H1 (cell line): ENCODE measurements at regions not wholly inside any gene's neighbourhood (a gene's known extent, or its start where the extent isn't known, plus 50 kb on each side); places are given as distances from the start of the nearest gene placed in this dataset.

ENCODE experiments used
- CHD7 ChIP-seq: fragments of 300-600 bp; sonication (generic); IDR thresholded peaks from 2 replicates; pipeline ENCODE4 v1.7.1; 2012; ENCODE audit warnings: low read length, moderate library complexity, mild to moderate bottlenecking, inconsistent platforms; ENCODE audit not compliant: insufficient replicate concordance
- EGR1 ChIP-seq: IDR thresholded peaks from 2 replicates; pipeline ENCODE4 v1.6.1; 2011; ENCODE audit warnings: low read depth, low read length, borderline replicate concordance
- JUND ChIP-seq: IDR thresholded peaks from 2 replicates; pipeline ENCODE4 v1.6.1; 2011; ENCODE audit warnings: mild to moderate bottlenecking, improper control_type of control experiment, low read length
- TAF1 ChIP-seq: IDR thresholded peaks from 2 replicates; pipeline ENCODE4 v1.6.1; 2011; ENCODE audit warnings: mild to moderate bottlenecking, low read depth, low read length

GRCh38 chr3:186477033-186477432 lies 67.1 kb downstream of the CRYGS start (continued):
- TF ChIP-seq CHD7, result no peak
- no peak for TF ChIP-seq TAF1
- TF ChIP-seq EGR1, result no peak
- TF ChIP-seq JUND, result no peak
- TF ChIP-seq, all 59 proteins: peak for 0
